GM23248 (cell line): ENCODE measurements at regions not wholly inside any gene's neighbourhood (a gene's known extent, or its start where the extent isn't known, plus 50 kb on each side); places are given as distances from the start of the nearest gene placed in this dataset.

ENCODE experiments used
- DNase-seq: peaks from one replicate; pipeline ENCODE4 v3.0.0-alpha.2; 2015
- H2AFZ ChIP-seq: fragments of 200-600 bp; sonication (generic); 2 replicates; pipeline ENCODE4 v1.6.1; 2016; ENCODE audit warnings: antibody characterized with exemption
- H3F3A ChIP-seq: fragments of 200-600 bp; sonication (generic); 2 replicates; pipeline ENCODE4 v1.6.1; 2016; ENCODE audit warnings: mild to moderate bottlenecking, antibody characterized with exemption, mixed run types; ENCODE audit not compliant: insufficient read depth
- H3K27ac ChIP-seq: fragments of 200-600 bp; sonication (generic); 2 replicates; pipeline ENCODE4 v1.5.1; 2016; ENCODE audit warnings: mild to moderate bottlenecking
- H3K27me3 ChIP-seq: fragments of 200-600 bp; sonication (generic); replicated peaks from 2 replicates; pipeline ENCODE4 v1.6.1; 2016; ENCODE audit warnings: mild to moderate bottlenecking; ENCODE audit not compliant: insufficient read depth
- H3K36me3 ChIP-seq: fragments of 200-600 bp; sonication (generic); 2 replicates; pipeline ENCODE4 v1.6.1; 2016; ENCODE audit warnings: low read depth, mild to moderate bottlenecking
- H3K4me1 ChIP-seq: fragments of 200-600 bp; sonication (generic); 2 replicates; pipeline ENCODE4 v1.6.1; 2016; ENCODE audit warnings: mild to moderate bottlenecking; ENCODE audit not compliant: insufficient read depth
- H3K4me2 ChIP-seq: fragments of 200-600 bp; sonication (generic); one replicate; pipeline ENCODE4 v1.6.1; 2016; ENCODE audit warnings: mild to moderate bottlenecking; ENCODE audit not compliant: unreplicated experiment
- H3K4me3 ChIP-seq: fragments of 200-600 bp; sonication (generic); 2 replicates; pipeline ENCODE4 v1.5.1; 2016; ENCODE audit warnings: mild to moderate bottlenecking
- H3K79me2 ChIP-seq: fragments of 200-600 bp; sonication (generic); 2 replicates; pipeline ENCODE4 v1.6.1; 2016; ENCODE audit warnings: mild to moderate bottlenecking; ENCODE audit not compliant: insufficient read depth
- H3K9ac ChIP-seq: fragments of 200-600 bp; sonication (generic); 2 replicates; pipeline ENCODE4 v1.6.1; 2016; ENCODE audit warnings: mild to moderate bottlenecking
- H3K9me2 ChIP-seq: fragments of 200-600 bp; sonication (generic); 2 replicates; pipeline ENCODE4 v1.6.1; 2016; ENCODE audit warnings: mixed run types, mild to moderate bottlenecking, moderate library complexity; ENCODE audit not compliant: insufficient read depth
- H3K9me3 ChIP-seq: fragments of 200-600 bp; sonication (generic); one replicate; pipeline ENCODE4 v1.6.1; 2017; ENCODE audit warnings: low read depth
- H4K20me1 ChIP-seq: fragments of 200-600 bp; sonication (generic); 2 replicates; pipeline ENCODE4 v1.6.0; 2016; ENCODE audit not compliant: insufficient read depth
- EZH2 ChIP-seq: fragments of 200-600 bp; sonication (generic); IDR thresholded peaks from 2 replicates; pipeline ENCODE4 v1.6.1; 2018; ENCODE audit warnings: antibody characterized with exemption, mild to moderate bottlenecking; ENCODE audit not compliant: insufficient read depth, poor library complexity, severe bottlenecking
- EZH2phosphoT487 ChIP-seq: fragments of 200-600 bp; sonication (generic); IDR thresholded peaks from 2 replicates; pipeline ENCODE4 v1.6.1; 2018; ENCODE audit warnings: antibody characterized with exemption, moderate library complexity, mild to moderate bottlenecking, low read depth; ENCODE audit not compliant: insufficient read depth
- WGBS, 2 experiments: methylation state at CpG; one replicate each; pipeline ENCODE4 v1.1.6; 2015 to 2017; ENCODE audit warnings: low lambda C conversion rate in 2 of 2, low coverage in 1 of 2; ENCODE audit errors: missing lambda C conversion rate in 2 of 2; 5-methylcytosine and 5-hydroxymethylcytosine counted together
- in situ Hi-C: fragments of 300-500 bp; cut with MboI; formaldehyde crosslinking; loops from 2 replicates; pipeline ENCODE4 v1.15.0; 2020

DNA sequence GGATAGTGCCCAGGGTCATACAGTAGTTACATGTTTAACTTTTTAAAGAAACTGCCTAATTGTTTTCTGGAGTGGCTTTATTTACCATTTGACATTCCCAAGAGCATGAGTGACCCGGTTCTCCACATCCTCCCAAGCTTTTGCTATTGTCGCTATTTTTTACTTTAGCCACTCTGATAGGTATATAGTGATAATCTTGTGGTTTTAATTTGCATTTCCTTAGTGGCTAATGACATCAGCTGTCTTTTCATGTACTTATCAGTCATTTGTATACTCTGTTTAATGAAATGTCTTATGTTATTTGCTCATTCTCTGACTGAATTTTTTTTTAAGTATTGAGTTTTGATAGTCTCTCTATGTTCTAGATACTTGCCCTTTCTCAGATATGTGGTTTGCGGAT lies 109.7 kb upstream of the HS6ST1 start:
- Histone ChIP-seq H3K27ac (no peak overlapping the region), H3K9me2 (peaks cover 3% of the 10 kb centered on the region; the same call in 1 of the 2 replicates), H2AFZ (no peak overlapping the region), H3K9me3 (peaks cover 4% of the 10 kb centered on the region), H3K27me3 (no peaks in the 10 kb centered on the region), H3K4me2 (no peak overlapping the region), H3K4me1 (0 out of 2 replicates have a peak, but pooled peaks cover 3% of the 10 kb centered on the region), H3F3A (peaks cover 5% of the 10 kb centered on the region), H3K9ac (no peak overlapping the region), H3K36me3 (no peaks in the 10 kb centered on the region), H4K20me1 (no peaks in the 10 kb centered on the region), H3K4me3 (no peak overlapping the region), H3K79me2 (no peaks in the 10 kb centered on the region)
- DNase-seq = no peak
- in situ Hi-C loops = no loop called here
- TF ChIP-seq EZH2 = no peak
- no peak for TF ChIP-seq EZH2phosphoT487
- 81 to 89% methylated on average over 3 of the region's 3 CpGs for WGBS, 2 experiments

DNA sequence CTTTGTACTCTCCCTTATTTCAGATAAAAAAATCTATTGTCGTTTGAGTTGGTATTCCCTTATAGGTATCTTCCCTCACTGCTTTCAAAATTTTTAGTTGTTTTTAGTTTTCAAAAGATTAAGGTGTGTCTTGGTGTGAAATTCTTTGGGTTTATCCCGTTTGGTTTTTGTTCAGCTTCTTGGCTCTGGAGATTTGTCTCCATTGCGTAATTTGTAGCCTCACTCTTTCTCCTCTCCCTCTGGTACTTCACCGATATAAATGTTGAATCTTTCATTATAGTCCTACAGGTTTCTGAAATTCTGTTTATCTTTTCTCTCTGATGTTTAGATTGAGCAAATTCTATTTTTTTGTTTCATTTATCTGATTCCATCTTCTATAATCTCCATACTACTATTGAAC lies 113.8 kb upstream of the HS6ST1 start:
- in situ Hi-C loops = no loop called here

DNA sequence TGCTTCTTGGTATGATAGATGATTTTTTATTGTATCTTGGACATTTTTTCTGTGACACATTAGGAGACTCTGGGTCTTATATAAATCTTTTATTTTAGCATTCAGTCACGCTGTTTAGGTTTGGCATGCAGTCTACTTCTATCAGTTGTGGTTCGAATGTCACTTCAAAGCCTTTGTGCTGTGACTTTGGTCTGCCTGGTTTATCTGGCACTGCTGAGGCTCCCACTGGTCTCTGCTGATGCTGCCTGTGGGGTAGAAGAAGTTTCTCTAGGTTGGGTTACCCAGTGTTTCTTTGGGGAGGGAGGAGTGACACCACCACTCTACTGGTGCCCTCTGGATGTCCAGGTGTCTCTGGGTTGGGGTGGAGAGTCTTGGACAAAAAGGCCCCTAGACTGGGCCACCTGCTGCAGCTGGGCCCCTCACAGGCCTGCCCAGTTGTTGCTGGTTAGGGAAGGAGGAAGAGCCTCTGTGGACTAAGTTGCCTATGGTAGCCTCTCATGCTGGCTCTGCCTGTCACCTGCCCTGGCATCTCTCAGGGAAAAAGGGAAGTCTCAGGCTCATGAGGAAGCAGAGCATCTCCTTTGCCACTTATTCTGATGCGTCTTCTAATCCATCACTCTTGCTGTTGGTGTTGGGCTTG lies 115.4 kb upstream of the HS6ST1 start:
- Histone ChIP-seq H3K27ac (no peak overlapping the region), H3K9me2 (peaks cover 3% of the 10 kb centered on the region; the same call in 1 of the 2 replicates), H3K79me2 (no peaks in the 10 kb centered on the region), H3F3A (no peaks in the 10 kb centered on the region), H4K20me1 (no peaks in the 10 kb centered on the region), H3K27me3 (no peaks in the 10 kb centered on the region), H3K9ac (no peak overlapping the region), H3K36me3 (no peaks in the 10 kb centered on the region), H3K4me2 (no peak overlapping the region), H2AFZ (no peak overlapping the region), H3K4me3 (no peak overlapping the region), H3K9me3 (peaks cover 4% of the 10 kb centered on the region), H3K4me1 (no peaks in the 10 kb centered on the region)
- WGBS, 2 experiments = 73 to 79% methylated on average over 3 of the region's 3 CpGs
- in situ Hi-C loops = no loop called here
- TF ChIP-seq EZH2phosphoT487 (no peak), EZH2 (no peak)
- no peak for DNase-seq

More for the DNA sequence above, 113.8 kb upstream of the HS6ST1 start:
- Histone ChIP-seq H3K9me3 (peaks cover 4% of the 10 kb centered on the region), H3K4me2 (no peak overlapping the region), H3K27ac (no peak overlapping the region), H3K9ac (no peak overlapping the region), H3K4me3 (no peak overlapping the region), H3K36me3 (no peaks in the 10 kb centered on the region), H3K9me2 (peaks cover 3% of the 10 kb centered on the region; the same call in 1 of the 2 replicates), H3K4me1 (no peaks in the 10 kb centered on the region), H3K79me2 (no peaks in the 10 kb centered on the region), H3K27me3 (no peaks in the 10 kb centered on the region), H2AFZ (no peak overlapping the region), H3F3A (no peaks in the 10 kb centered on the region), H4K20me1 (no peaks in the 10 kb centered on the region)
- TF ChIP-seq EZH2 (no peak), EZH2phosphoT487 (no peak)
- WGBS, 2 experiments = 82 to 87% methylated on average over 4 of the region's 4 CpGs
- DNase-seq = no peak

DNA sequence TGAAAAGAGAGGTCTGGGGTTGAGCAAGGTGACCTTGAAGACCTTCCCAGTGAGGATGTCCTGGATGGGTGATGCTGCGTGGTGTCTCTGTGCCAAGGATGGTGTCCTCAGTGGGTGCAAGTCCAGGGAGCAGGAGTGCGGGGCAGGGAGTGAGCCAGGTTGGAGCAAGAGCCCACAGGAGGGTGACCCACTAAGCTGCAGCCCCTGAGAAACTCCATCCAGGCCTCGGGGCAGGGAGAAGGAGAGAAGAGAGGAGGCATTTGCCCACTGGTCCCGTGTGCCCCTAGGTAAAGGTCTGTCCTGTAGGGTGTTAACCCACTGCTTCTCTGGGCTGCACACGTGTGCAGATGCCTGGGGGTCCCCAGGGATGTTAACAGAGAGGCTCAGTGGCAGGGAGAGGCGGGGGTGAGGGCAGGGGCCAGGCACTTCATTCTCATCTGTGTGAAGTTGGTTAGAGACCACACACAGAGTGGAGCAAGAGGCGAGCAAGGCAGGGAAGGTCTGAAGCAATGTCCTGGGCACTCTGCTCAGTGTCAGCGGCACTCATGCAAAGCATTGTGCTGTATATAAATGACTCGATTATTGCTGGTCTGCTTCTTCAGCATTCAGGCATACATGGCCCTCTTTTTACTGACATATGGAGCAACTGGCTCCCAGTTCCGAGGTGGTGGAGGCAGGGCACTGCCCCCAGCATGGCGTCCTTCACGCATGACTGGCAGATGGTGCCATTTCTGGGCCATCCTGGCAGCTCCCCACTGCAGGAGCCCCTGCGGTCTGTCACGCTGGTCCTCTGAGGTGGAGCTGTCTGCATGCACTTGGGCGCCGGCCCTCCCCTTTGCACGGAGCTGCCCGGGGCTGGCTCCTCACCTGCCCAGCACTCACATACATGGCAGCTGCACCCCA lies 117.2 kb upstream of the HS6ST1 start:
- Histone ChIP-seq H2AFZ (no peak overlapping the region), H3K36me3 (no peaks in the 10 kb centered on the region), H3F3A (no peaks in the 10 kb centered on the region), H3K9ac (no peak overlapping the region), H3K9me2 (peaks cover 3% of the 10 kb centered on the region; the same call in 1 of the 2 replicates), H3K27ac (no peak overlapping the region), H3K4me1 (no peaks in the 10 kb centered on the region), H3K9me3 (no peaks in the 10 kb centered on the region), H3K4me2 (no peak overlapping the region), H3K27me3 (no peaks in the 10 kb centered on the region), H3K4me3 (no peak overlapping the region), H4K20me1 (no peaks in the 10 kb centered on the region), H3K79me2 (no peaks in the 10 kb centered on the region)
- in situ Hi-C loops = no loop called here
- DNase-seq = no peak
- TF ChIP-seq EZH2 (no peak), EZH2phosphoT487 (no peak)
- WGBS, 2 experiments = 83 to 84% methylated on average over 15 to 18 of the region's 18 CpGs
